Panc1 (cell line): ENCODE measurements at regions not wholly inside any gene's neighbourhood (a gene's known extent, or its start where the extent isn't known, plus 50 kb on each side); places are given as distances from the start of the nearest gene placed in this dataset.
"Not testable (repeated sequence)": the region's sequence is repeated elsewhere in the genome, so short reads cannot be mapped to it uniquely, and the experiment has no call there.

Experiments used
- ATAC-seq: fragments of 200-7000 bp; cut with Tn5 transposase; 2 replicates; pipeline ENCODE4 v1.9.1; 2020; ENCODE audit warnings: mild to moderate bottlenecking, moderate library complexity
- BruUV-seq: library from RNA; stranded (reverse); fragments of 400-500 nt; replicated peaks from 2 replicates; lab custom pipeline; 2021; lab: Mats Ljungman, UMichigan
- CTCF ChIA-PET: fragments of 300-600 bp; sonication (Branson Sonifier 250); formaldehyde crosslinking; loops from one replicate; lab custom pipeline; 2022; ENCODE audit warnings: antibody characterized with exemption; lab: Charles Lee
- POLR2A ChIA-PET: fragments of 300-600 bp; sonication (Branson Sonifier 250); formaldehyde crosslinking; loops from one replicate; lab custom pipeline; 2022; ENCODE audit warnings: antibody characterized with exemption; lab: Charles Lee
- DNase-seq: peaks from one replicate; pipeline ENCODE4 v3.0.0-alpha.2; 2010; ENCODE audit warnings: low read depth, low spot score
- H3K27ac ChIP-seq: 2 replicates; pipeline ENCODE4 v1.5.1; 2011; ENCODE audit warnings: mild to moderate bottlenecking, low read length, inconsistent platforms
- H3K27me3 ChIP-seq: fragments of 200-500 bp; sonication (Bioruptor generic); 2 replicates; pipeline ENCODE4 v1.6.0; 2014; ENCODE audit warnings: low read length, inconsistent platforms; ENCODE audit not compliant: control insufficient read depth, insufficient read depth
- H3K36me3 ChIP-seq: fragments of 200-500 bp; sonication (Bioruptor generic); 2 replicates; pipeline ENCODE4 v1.5.1; 2014; ENCODE audit warnings: inconsistent platforms, mild to moderate bottlenecking, low read length, moderate library complexity; ENCODE audit not compliant: control insufficient read depth, insufficient read depth
- H3K4me1 ChIP-seq: 2 replicates; pipeline ENCODE4 v1.5.1; 2011; ENCODE audit warnings: inconsistent platforms, mild to moderate bottlenecking, low read length, moderate library complexity; ENCODE audit not compliant: control insufficient read depth, insufficient read depth
- H3K4me3 ChIP-seq, 2 experiments: 2 replicates each; pipeline ENCODE4 v1.5.1; 2011 to 2012; ENCODE audit warnings: low read depth in 2 of 2, low read length in 2 of 2, mild to moderate bottlenecking in 2 of 2, inconsistent platforms in 1 of 2, moderate library complexity in 1 of 2
- H3K9me3 ChIP-seq: fragments of 200-500 bp; sonication (Bioruptor generic); 2 replicates; pipeline ENCODE4 v1.5.1; 2014; ENCODE audit warnings: low read depth, mild to moderate bottlenecking, inconsistent platforms, low read length, moderate library complexity; ENCODE audit not compliant: control insufficient read depth, insufficient read depth
- CTCF ChIP-seq: fragments of 450-650 bp; IDR thresholded peaks from 2 replicates; pipeline ENCODE4 v1.5.1; 2017; ENCODE audit warnings: mild to moderate bottlenecking
- POLR2AphosphoS5 ChIP-seq: IDR thresholded peaks from 2 replicates; pipeline ENCODE4 v1.6.1; 2012; ENCODE audit warnings: mild to moderate bottlenecking, low read depth, low read length, moderate library complexity
- REST ChIP-seq, 2 experiments: IDR thresholded peaks; 2 replicates each; pipeline ENCODE4 v1.6.1; 2011 to 2012; ENCODE audit warnings: low read depth in 2 of 2, control low read depth in 1 of 2, low read length in 1 of 2, mild to moderate bottlenecking in 1 of 2, moderate library complexity in 1 of 2; ENCODE audit not compliant: insufficient read depth in 1 of 2
- SIN3A ChIP-seq: IDR thresholded peaks from 2 replicates; pipeline ENCODE4 v1.6.1; 2012; ENCODE audit warnings: low read depth, mild to moderate bottlenecking, low read length, moderate library complexity, borderline replicate concordance; ENCODE audit not compliant: insufficient read depth
- TCF7L2 ChIP-seq: IDR thresholded peaks from 2 replicates; pipeline ENCODE4 v1.6.1; 2011; ENCODE audit warnings: mild to moderate bottlenecking, low read depth, low read length, inconsistent platforms
- in situ Hi-C: cut with HindIII; loops from 2 replicates; pipeline ENCODE4 v1.10.0; 2016; ENCODE audit warnings: low sequenced_read_pairs, low pct_unique_long_range_greater_than_20kb
- intact Hi-C: fragments of 100-400 bp; cut with micrococcal nuclease; formaldehyde crosslinking; loops from one replicate; pipeline ENCODE4 v1.10.0; 2022; ENCODE audit not compliant: unreplicated experiment

DNA sequence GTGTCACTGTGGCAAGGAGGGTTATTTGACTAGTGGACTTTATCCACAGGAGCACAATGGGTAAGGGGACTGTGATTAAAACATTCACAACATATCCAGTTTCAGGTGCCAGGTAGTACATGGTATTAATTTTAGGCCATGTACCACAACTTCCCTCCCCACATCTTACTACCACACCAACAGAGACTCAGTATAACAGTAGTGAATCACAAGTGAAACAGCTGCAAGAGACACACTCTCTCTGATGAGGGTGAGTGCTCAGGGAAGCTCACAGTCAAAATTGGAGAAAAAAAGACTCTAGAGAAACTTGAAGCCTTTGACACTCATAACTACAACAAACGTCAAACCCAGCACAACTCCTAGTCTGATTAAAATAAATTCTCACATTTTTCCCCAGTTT lies 367.6 kb upstream of the GYPC start:
- in situ Hi-C loops (no loop called here), intact Hi-C loops (no loop called here)
- Histone ChIP-seq H3K27ac (no peak overlapping the region), H3K36me3 (no peaks in the 10 kb centered on the region), H3K4me3 (no peak overlapping the region), H3K27me3 (no peaks in the 10 kb centered on the region), H3K4me1 (no peaks in the 10 kb centered on the region), H3K9me3 (no peaks in the 10 kb centered on the region)
- BruUV-seq = no TSS peak
- no peak for TF ChIP-seq CTCF
- no peak for TF ChIP-seq SIN3A
- no peak for TF ChIP-seq TCF7L2
- no peak for TF ChIP-seq POLR2AphosphoS5
- no peak for TF ChIP-seq REST (IDR thresholded peaks at IDR 0.05; ENCODE audit: insufficient read depth in 1 of 2, low read depth in 2 of 2, low read length in 1 of 2)
- DNase-seq = no peak
- ChIA-PET CTCF (no interaction called here), POLR2A (no interaction called here)
- no peak for ATAC-seq

DNA sequence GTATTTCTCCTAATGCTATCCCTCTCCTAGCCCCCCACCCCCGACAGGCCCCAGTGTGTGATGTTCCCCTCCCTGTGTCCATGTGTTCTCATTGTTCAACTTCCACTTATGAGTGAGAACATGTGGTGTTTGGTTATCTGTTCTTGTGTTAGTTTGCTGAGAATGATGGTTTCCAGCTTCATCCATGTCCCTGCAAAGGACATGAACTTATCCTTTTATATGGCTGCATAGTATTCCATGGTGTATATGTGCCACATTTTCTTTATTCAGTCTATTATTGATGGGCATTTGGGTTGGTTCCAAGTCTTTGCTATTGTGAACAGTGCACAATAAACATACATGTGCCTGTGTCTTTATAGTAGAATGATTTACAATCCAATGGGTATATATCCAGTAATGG lies 362.0 kb upstream of the GYPC start:
- DNase-seq, CTCF ChIA-PET, intact Hi-C loops, H3K4me1 ChIP-seq, H3K4me3 ChIP-seq, H3K27me3 ChIP-seq, H3K9me3 ChIP-seq, ATAC-seq, in situ Hi-C loops, H3K36me3 ChIP-seq, POLR2A ChIA-PET, H3K27ac ChIP-seq, BruUV-seq: not testable (repeated sequence)

DNA sequence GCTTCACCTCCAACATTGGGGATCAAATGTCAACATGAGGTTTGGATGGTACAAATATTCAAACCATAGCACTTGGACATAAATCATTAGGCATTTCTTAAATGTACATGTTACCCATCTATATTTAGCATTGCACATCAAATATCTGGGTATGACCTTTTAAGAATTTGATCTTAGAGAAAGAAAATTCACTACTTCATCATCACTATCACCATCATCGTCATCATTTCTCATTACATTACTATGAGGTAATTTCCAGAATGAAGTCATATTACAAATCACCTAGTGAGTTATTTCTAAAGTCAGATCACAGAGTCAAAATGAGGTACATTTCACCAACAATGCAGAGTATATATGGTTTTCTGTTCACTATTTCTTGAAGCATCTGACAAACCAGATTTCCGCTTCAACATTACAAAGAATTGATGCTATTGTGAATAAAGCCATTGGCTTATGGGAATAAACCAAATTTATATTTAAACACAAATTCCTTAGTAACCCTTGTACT lies 356.4 kb upstream of the GYPC start:
- no peak for TF ChIP-seq REST (IDR thresholded peaks at IDR 0.05; ENCODE audit: insufficient read depth in 1 of 2, low read depth in 2 of 2, low read length in 1 of 2)
- no peak for TF ChIP-seq CTCF
- TF ChIP-seq POLR2AphosphoS5 = no peak
- no peak for TF ChIP-seq TCF7L2
- no peak for TF ChIP-seq SIN3A
- no peaks in the 10 kb centered on the region for H3K36me3 ChIP-seq
- BruUV-seq = no TSS peak
- no peak overlapping the region for H3K4me3 ChIP-seq
- CTCF ChIA-PET = no interaction called here
- in situ Hi-C loops (no loop called here), intact Hi-C loops (no loop called here)
- ATAC-seq (no peak), DNase-seq (no peak)
- no peaks in the 10 kb centered on the region for H3K9me3 ChIP-seq
- no peaks in the 10 kb centered on the region for H3K4me1 ChIP-seq
- no peaks in the 10 kb centered on the region for H3K27me3 ChIP-seq
- POLR2A ChIA-PET = no interaction called here
- H3K27ac ChIP-seq = no peak overlapping the region
